ENCODE measurements at regions not wholly inside any gene's neighbourhood (a gene's known extent, or its start where the extent isn't known, plus 50 kb on each side); places are given as distances from the start of the nearest gene placed in this dataset.

DNA sequence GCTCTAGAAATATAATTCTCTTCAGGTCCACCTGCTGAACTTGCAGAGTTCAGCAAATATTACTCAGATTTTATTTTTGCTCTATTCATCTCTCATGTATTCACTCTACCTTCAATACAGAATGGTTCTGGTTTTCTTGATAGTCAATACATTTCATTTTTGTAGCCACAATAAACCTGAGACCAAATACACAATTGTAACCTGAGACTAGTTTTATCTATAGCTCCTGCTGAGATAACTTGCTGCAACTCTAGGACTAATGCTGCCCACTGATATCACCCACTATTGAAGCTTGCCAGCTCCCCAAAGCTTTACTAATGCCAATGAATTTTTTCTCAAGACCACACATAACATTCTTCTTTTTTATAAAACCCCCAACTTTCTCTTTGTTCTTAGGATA is 229.3 kb downstream of the NSUN3 start:
- TF ChIP-seq, protein P1, sequence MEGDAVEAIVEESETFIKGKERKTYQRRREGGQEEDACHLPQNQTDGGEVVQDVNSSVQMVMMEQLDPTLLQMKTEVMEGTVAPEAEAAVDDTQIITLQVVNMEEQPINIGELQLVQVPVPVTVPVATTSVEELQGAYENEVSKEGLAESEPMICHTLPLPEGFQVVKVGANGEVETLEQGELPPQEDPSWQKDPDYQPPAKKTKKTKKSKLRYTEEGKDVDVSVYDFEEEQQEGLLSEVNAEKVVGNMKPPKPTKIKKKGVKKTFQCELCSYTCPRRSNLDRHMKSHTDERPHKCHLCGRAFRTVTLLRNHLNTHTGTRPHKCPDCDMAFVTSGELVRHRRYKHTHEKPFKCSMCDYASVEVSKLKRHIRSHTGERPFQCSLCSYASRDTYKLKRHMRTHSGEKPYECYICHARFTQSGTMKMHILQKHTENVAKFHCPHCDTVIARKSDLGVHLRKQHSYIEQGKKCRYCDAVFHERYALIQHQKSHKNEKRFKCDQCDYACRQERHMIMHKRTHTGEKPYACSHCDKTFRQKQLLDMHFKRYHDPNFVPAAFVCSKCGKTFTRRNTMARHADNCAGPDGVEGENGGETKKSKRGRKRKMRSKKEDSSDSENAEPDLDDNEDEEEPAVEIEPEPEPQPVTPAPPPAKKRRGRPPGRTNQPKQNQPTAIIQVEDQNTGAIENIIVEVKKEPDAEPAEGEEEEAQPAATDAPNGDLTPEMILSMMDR (conservative IDR thresholded peaks at IDR 0.05 in 1 of 2, IDR thresholded peaks at IDR 0.05 in 1 of 2; ENCODE audit: extremely low read depth in 1 of 2, insufficient read depth in 1 of 2, low read depth in 1 of 2, low read length in 2 of 2) = no peak
- no peak for TF ChIP-seq EZH2 (IDR thresholded peaks at IDR 0.05; ENCODE audit: borderline replicate concordance, low read length)

All from mammary epithelial cell (primary cell).